ENCODE measurements at regions not wholly inside any gene's neighbourhood (a gene's known extent, or its start where the extent isn't known, plus 50 kb on each side); places are given as distances from the start of the nearest gene placed in this dataset.

DNA sequence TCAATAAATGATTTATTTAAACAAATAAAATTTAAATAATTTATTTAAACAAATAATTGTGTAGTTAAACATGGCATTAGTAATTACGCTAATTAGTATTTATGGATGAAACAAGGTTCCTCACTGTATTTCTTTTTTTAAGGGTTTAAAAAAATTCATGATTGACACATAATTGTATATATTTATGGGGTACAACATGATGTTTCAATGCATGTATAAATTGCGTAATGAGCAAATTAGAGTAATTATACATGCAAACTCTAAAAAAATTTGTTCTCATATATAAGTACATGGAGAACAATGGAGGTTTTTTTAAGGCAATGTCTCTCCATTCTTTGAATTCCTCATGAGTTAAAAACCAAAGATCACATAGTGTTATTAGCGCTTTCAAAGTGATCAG lies 115.7 kb upstream of the KLF3 start:
- DNase-seq (ENCODE audit: low spot score in 2 of 2), result no peak
- Histone ChIP-seq H3K27me3 (no peaks in the 10 kb centered on the region), H3K27ac (no peak overlapping the region), H3K36me3 (no peaks in the 10 kb centered on the region), H3K9me3 (no peaks in the 10 kb centered on the region), H3K4me3 (no peak overlapping the region), H3K4me1 (no peaks in the 10 kb centered on the region)
- TF ChIP-seq, protein P1, sequence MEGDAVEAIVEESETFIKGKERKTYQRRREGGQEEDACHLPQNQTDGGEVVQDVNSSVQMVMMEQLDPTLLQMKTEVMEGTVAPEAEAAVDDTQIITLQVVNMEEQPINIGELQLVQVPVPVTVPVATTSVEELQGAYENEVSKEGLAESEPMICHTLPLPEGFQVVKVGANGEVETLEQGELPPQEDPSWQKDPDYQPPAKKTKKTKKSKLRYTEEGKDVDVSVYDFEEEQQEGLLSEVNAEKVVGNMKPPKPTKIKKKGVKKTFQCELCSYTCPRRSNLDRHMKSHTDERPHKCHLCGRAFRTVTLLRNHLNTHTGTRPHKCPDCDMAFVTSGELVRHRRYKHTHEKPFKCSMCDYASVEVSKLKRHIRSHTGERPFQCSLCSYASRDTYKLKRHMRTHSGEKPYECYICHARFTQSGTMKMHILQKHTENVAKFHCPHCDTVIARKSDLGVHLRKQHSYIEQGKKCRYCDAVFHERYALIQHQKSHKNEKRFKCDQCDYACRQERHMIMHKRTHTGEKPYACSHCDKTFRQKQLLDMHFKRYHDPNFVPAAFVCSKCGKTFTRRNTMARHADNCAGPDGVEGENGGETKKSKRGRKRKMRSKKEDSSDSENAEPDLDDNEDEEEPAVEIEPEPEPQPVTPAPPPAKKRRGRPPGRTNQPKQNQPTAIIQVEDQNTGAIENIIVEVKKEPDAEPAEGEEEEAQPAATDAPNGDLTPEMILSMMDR (IDR thresholded peaks at IDR 0.05), result no peak
- intact Hi-C loops (cut with DNase I), result no loop called here

DNA sequence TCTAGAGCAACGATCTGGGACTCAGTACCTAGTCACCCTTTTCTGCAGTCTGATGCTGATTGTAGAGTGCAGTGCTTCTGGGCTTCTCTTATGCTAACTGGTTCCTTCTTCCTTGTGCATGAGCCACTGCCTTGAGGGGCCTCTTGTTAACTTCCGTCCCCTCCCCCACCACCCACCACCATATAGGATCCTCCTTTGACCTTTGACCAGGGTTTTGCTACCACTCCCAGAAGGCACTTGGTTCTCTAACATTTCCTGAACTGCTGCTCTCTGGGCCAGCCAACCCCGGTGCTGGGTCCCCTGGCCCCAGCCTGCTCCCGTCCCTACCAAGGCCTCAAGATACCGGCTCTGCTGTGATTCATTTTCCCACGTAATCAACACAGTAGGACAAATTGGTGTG lies 104.6 kb upstream of the KLF3 start:
- Histone ChIP-seq H3K27ac (no peak overlapping the region), H3K27me3 (no peaks in the 10 kb centered on the region), H3K36me3 (no peaks in the 10 kb centered on the region), H3K4me1 (peaks cover 0 to 5% of the 10 kb centered on the region in 2 donors), H3K4me3 (no peak overlapping the region), H3K9me3 (no peaks in the 10 kb centered on the region)
- TF ChIP-seq, protein P1 (IDR thresholded peaks at IDR 0.05), result no peak
- intact Hi-C loops (cut with DNase I), result no loop called here
- DNase-seq (ENCODE audit: low spot score in 2 of 2), result no peak

DNA sequence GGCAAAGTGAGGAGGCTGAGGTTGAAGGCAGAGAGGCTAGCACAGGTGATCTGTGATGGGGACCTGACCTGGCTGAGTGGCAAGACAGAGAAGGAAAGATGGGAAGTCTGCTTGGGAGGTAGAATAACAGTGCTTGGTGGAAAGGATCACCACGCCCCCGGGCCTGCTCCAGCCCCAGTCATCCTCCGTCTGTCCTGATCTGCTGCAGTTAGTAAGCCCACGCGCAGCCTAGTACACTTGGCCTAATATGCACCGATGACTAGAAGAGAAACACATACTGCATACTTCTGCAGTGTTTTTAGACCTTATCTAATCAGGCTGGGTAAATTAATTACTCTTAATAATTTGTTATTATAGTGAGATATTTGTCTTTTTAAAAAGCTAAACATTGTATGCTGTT lies 103.7 kb upstream of the KLF3 start:
- intact Hi-C loops (cut with DNase I), result no loop called here
- Histone ChIP-seq H3K4me3 (no peak overlapping the region), H3K27ac (no peak overlapping the region), H3K4me1 (peaks cover 3 to 8% of the 10 kb centered on the region in 2 donors), H3K36me3 (no peaks in the 10 kb centered on the region), H3K9me3 (no peaks in the 10 kb centered on the region), H3K27me3 (no peaks in the 10 kb centered on the region)
- TF ChIP-seq, protein P1 (IDR thresholded peaks at IDR 0.05), result no peak
- no peak for DNase-seq (ENCODE audit: low spot score in 2 of 2)

DNA sequence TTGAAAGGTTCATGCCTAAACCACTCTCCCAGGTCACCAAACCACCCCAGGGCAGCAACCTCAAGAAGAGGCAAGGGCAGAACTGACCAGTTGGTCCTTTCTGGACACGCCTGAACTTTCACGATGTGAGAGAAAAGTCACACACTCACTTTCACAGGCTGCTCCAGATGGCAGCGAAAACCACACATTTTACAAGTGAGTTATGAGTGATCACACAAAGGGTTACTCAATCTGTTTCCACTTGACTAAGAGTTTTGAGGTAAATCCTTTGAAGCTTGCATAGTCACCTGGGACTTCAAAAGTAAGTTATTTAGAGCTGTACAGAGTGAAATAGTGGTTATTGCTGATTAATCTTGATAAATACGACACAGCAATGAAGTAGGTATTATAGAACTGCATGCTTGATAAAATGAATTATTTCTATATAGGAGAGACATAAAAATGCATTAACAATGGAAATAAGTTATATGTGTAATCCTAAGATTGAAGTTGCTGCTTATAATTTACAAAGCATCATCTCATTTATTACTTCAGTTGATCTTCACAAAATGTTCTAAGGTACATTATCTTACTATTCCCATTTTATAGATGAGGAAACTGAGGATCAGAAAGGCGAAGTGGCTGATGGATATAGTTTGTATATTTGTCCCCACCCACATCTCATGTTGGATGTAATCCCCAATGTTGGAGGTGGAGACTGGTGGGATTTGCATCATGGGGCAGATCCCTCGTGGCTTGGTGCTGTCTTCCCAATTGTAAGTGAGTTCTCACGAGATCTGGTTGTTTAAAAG lies 103.0 kb upstream of the KLF3 start:
- TF ChIP-seq, protein P1 (IDR thresholded peaks at IDR 0.05), result no peak
- intact Hi-C loops (cut with DNase I), result no loop called here

DNA sequence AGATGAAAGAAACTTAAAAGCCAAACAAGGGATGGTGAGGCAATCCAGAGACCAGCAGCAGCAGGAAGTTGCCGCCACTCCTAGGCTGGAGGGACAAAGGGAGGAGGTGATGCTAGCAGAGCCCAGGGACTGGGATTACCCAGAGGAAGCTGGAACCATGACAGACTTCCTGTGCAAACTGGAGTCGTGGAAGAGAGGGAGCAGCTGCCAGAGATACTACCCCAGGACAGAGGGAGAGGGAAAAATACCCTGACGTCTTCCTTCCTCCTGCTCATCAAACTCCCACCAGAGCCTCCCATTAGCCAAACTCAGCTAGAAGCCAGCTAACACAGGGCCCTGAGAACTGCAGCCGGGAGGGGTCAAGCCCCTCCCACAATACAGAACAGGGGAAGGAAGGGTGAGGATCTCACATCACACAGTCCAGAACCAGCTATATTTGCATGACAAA lies 101.2 kb upstream of the KLF3 start:
- intact Hi-C loops (cut with DNase I), result no loop called here
- DNase-seq (ENCODE audit: low spot score in 2 of 2), result no peak

More for the DNA sequence above, 103.0 kb upstream of the KLF3 start:
- H3K27me3 ChIP-seq, result no peaks in the 10 kb centered on the region
- DNase-seq (ENCODE audit: low spot score in 2 of 2), result no peak
- H3K9me3 ChIP-seq, result no peaks in the 10 kb centered on the region
- H3K4me1 ChIP-seq, result peaks cover 3 to 9% of the 10 kb centered on the region in 2 donors
- no peak overlapping the region for H3K4me3 ChIP-seq
- H3K36me3 ChIP-seq, result no peaks in the 10 kb centered on the region
- no peak overlapping the region for H3K27ac ChIP-seq

More for the DNA sequence above, 101.2 kb upstream of the KLF3 start:
- Histone ChIP-seq H3K36me3 (no peaks in the 10 kb centered on the region), H3K4me3 (no peak overlapping the region), H3K27me3 (no peaks in the 10 kb centered on the region), H3K4me1 (peaks cover 3 to 11% of the 10 kb centered on the region in 2 donors), H3K27ac (no peak overlapping the region), H3K9me3 (no peaks in the 10 kb centered on the region)
- TF ChIP-seq, protein P1 (IDR thresholded peaks at IDR 0.05), result no peak

Data from ascending aorta (tissue), 2 donors.